GM12878 (cell line): ENCODE measurements at regions not wholly inside any gene's neighbourhood (a gene's known extent, or its start where the extent isn't known, plus 50 kb on each side); places are given as distances from the start of the nearest gene placed in this dataset.
"Not testable (repeated sequence)": the region's sequence is repeated elsewhere in the genome, so short reads cannot be mapped to it uniquely, and the experiment has no call there.

ENCODE experiments used
- ATAC-seq: fragments of 200-7000 bp; cut with Tn5 transposase; 3 replicates; pipeline ENCODE4 v1.9.1; 2020; ENCODE audit warnings: mild to moderate bottlenecking, moderate library complexity
- BruUV-seq: library from RNA; stranded (reverse); fragments of 400-500 nt; replicated peaks from 2 replicates; lab custom pipeline; 2021; lab: Mats Ljungman, UMichigan
- CTCF ChIA-PET: fragments of 300-600 bp; sonication (Branson Sonifier 250); formaldehyde crosslinking; extraction: SDS; loops from one replicate; lab custom pipeline; 2021; ENCODE audit warnings: inconsistent platforms; lab: Yijun Ruan, JAX
- POLR2A ChIA-PET: fragments of 350-600 bp; formaldehyde crosslinking; extraction: SDS; loops from one replicate; lab custom pipeline; 2021; ENCODE audit warnings: inconsistent platforms; lab: Charles Lee
- RAD21 ChIA-PET: fragments of 300-600 bp; sonication (Branson Sonifier 250); formaldehyde crosslinking; loops from one replicate; lab custom pipeline; 2023; ENCODE audit warnings: antibody characterized with exemption; ENCODE audit not compliant: unreplicated experiment; lab: Charles Lee
- SMC1A ChIA-PET: fragments of 300-600 bp; sonication (Branson Sonifier 250); formaldehyde crosslinking; loops from one replicate; lab custom pipeline; 2023; ENCODE audit not compliant: unreplicated experiment, uncharacterized antibody; lab: Charles Lee
- DNase-seq: peaks from one replicate; pipeline ENCODE4 v3.0.0-alpha.2; 2011; ENCODE audit warnings: low read depth, low spot score
- FAIRE-seq: peaks from 3 replicates; lab custom pipeline; 2011; peaks lifted over from hg19 to GRCh38; lab: Jason Lieb, UNC
- H2AFZ ChIP-seq: 2 replicates; pipeline ENCODE4 v1.6.0; 2011; ENCODE audit warnings: low read depth, low read length, control low read depth; ENCODE audit not compliant: control insufficient read depth
- H3K27ac ChIP-seq: 2 replicates; pipeline ENCODE4 v1.5.1; 2011; ENCODE audit warnings: control low read depth; ENCODE audit not compliant: control insufficient read depth, insufficient read depth
- H3K27me3 ChIP-seq, 2 experiments: replicated peaks in 1 of 2; 2 replicates each; pipeline versions ENCODE4 v1.6.0 to v1.6.1; 2011; ENCODE audit warnings: low read length in 1 of 2; ENCODE audit not compliant: control insufficient read depth in 2 of 2, insufficient read depth in 2 of 2
- H3K36me3 ChIP-seq, 2 experiments: 2 replicates each; pipeline ENCODE4 v1.5.1; 2011; ENCODE audit warnings: low read length in 1 of 2; ENCODE audit not compliant: control insufficient read depth in 2 of 2, insufficient read depth in 2 of 2
- H3K4me1 ChIP-seq: 2 replicates; pipeline ENCODE4 v1.6.1; 2011; ENCODE audit warnings: mild to moderate bottlenecking, low read length, moderate library complexity, mixed read lengths; ENCODE audit not compliant: control insufficient read depth, insufficient read depth
- H3K4me2 ChIP-seq: 2 replicates; pipeline ENCODE4 v1.6.0; 2011; ENCODE audit warnings: control low read depth; ENCODE audit not compliant: control insufficient read depth, insufficient read depth
- H3K4me3 ChIP-seq: fragments of 200-600 bp; sonication (generic); 2 replicates; pipeline ENCODE4 v1.5.1; 2016
- H3K79me2 ChIP-seq: 2 replicates; pipeline ENCODE4 v1.6.0; 2011; ENCODE audit warnings: low read length; ENCODE audit not compliant: control insufficient read depth, insufficient read depth
- H3K9ac ChIP-seq: 2 replicates; pipeline ENCODE4 v1.8.0; 2011; ENCODE audit warnings: low read length, control low read depth, mixed read lengths; ENCODE audit not compliant: control insufficient read depth, insufficient read depth
- H3K9me3 ChIP-seq: replicated peaks from 3 replicates; pipeline ENCODE4 v1.5.1; 2011; ENCODE audit warnings: mild to moderate bottlenecking, low read length; ENCODE audit not compliant: control insufficient read depth, insufficient read depth
- H4K20me1 ChIP-seq: 2 replicates; pipeline ENCODE4 v1.6.0; 2011; ENCODE audit not compliant: control insufficient read depth, insufficient read depth
- ETV6 ChIP-seq, 2 experiments: fragments of 450-650 bp in 1 of 2; IDR thresholded peaks in 1 of 2; conservative IDR thresholded peaks in 1 of 2; 2 replicates each; pipeline ENCODE4 v1.6.1; 2014; ENCODE audit warnings: antibody characterized with exemption in 1 of 2, borderline replicate concordance in 1 of 2, low read depth in 1 of 2, mild to moderate bottlenecking in 1 of 2, moderate library complexity in 1 of 2
- PRDM15 ChIP-seq: fragments of 450-650 bp; formaldehyde crosslinking; IDR thresholded peaks from 2 replicates; pipeline ENCODE4 v1.4.0; 2020; ENCODE audit warnings: mild to moderate bottlenecking, moderate library complexity
- WGBS: methylation state at CpG from one replicate; pipeline ENCODE4 v1.1.6; 2016; ENCODE audit warnings: low lambda C conversion rate; ENCODE audit not compliant: insufficient replicate concordance, insufficient coverage; ENCODE audit errors: missing lambda C conversion rate; 5-methylcytosine and 5-hydroxymethylcytosine counted together
- in situ Hi-C: fragments of 300-500 bp; cut with MboI; formaldehyde crosslinking; loops from 9 replicates; pipeline ENCODE4 v1.14.3; 2018; ENCODE audit warnings: mixed read lengths
- intact Hi-C: fragments of 100-400 bp; cut with micrococcal nuclease; formaldehyde crosslinking; loops from one replicate; pipeline ENCODE4 v1.14.2; 2022; ENCODE audit not compliant: unreplicated experiment
- TF ChIP-seq, protein P1 (sequence below): IDR thresholded peaks from 2 replicates; pipeline ENCODE4 v1.6.1; 2011; ENCODE audit warnings: mild to moderate bottlenecking, low read depth, low read length, moderate library complexity; ENCODE audit not compliant: insufficient replicate concordance

DNA sequence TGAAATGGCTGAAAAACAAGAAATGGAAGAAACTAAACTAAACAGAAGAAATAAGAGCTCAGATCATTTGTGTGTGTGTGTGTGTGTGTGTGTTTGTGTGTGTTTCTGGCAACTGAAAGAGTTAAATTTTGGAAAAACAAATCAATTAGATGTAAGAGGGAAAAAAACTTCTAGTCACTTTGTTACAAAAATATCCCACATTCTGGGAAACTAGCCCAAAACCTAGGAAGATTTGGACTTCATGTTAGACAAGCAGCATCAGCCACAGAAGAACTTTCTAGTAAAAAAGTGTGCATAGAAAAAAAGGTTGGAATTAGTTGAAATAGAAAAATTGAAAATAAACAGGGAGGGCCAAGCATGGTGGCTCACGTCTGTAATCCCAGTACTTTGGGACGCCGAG, 111.6 kb upstream of the PRKG2 start:
- TF ChIP-seq ETV6 (conservative IDR thresholded peaks at IDR 0.05 in 1 of 2, IDR thresholded peaks at IDR 0.05 in 1 of 2; ENCODE audit: borderline replicate concordance in 1 of 2, low read depth in 1 of 2) (no peak), PRDM15 (CRISPR knock-in tag) (no peak)
- TF ChIP-seq, protein P1, sequence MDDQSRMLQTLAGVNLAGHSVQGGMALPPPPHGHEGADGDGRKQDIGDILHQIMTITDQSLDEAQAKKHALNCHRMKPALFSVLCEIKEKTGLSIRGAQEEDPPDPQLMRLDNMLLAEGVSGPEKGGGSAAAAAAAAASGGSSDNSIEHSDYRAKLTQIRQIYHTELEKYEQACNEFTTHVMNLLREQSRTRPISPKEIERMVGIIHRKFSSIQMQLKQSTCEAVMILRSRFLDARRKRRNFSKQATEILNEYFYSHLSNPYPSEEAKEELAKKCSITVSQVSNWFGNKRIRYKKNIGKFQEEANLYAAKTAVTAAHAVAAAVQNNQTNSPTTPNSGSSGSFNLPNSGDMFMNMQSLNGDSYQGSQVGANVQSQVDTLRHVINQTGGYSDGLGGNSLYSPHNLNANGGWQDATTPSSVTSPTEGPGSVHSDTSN: no peak
- in situ Hi-C loops (no loop called here), intact Hi-C loops (no loop called here)
- no peak for DNase-seq
- no peak for FAIRE-seq
- Histone ChIP-seq H3K9me3 (no peaks in the 10 kb centered on the region), H3K27ac (no peak overlapping the region), H3K4me2 (no peak overlapping the region), H3K79me2 (no peaks in the 10 kb centered on the region), H3K9ac (no peak overlapping the region), H3K4me3 (no peak overlapping the region), H2AFZ (no peak overlapping the region), H3K27me3 (no peaks in the 10 kb centered on the region), H3K4me1 (no peaks in the 10 kb centered on the region), H3K36me3 (no peaks in the 10 kb centered on the region), H4K20me1 (no peaks in the 10 kb centered on the region)
- WGBS: 71% methylated on average over 3 of the region's 3 CpGs
- no TSS peak for BruUV-seq
- ChIA-PET SMC1A (no interaction called here), POLR2A (no interaction called here), RAD21 (no interaction called here), CTCF (interaction anchor here (1.4 kb wide), 1 partner anchor 9 kb away, joined by 3 read pairs; no protein-coding TSS in a partner anchor)
- no peak for ATAC-seq

DNA sequence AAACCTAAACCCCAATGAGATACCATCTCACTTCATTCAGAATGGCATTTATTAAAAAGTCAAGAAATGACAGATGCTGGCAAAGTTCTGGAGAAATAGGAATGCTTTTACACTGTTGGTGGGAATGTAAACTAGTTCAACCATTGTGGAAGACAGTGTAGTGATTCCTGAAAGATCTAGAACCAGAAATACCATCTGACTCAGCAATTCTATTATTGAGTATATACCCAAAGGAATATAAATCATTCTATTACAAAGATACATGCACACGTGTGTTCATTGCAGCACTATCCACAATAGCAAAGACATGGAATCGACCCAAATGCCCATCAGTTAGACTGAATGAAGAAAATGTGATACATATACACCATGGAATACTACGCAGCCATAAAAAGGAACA, 109.6 kb upstream of the PRKG2 start:
- H3K9ac ChIP-seq, CTCF ChIA-PET, H3K4me2 ChIP-seq, H4K20me1 ChIP-seq, H3K4me1 ChIP-seq, H2AFZ ChIP-seq, H3K79me2 ChIP-seq, in situ Hi-C loops, DNase-seq, SMC1A ChIA-PET, H3K9me3 ChIP-seq, POLR2A ChIA-PET, FAIRE-seq, H3K4me3 ChIP-seq, ATAC-seq, RAD21 ChIA-PET, H3K27me3 ChIP-seq, BruUV-seq, H3K36me3 ChIP-seq, H3K27ac ChIP-seq, intact Hi-C loops: not testable (repeated sequence)
- WGBS: 19% methylated on average over 3 of the region's 3 CpGs
